ENCODE measurements at regions not wholly inside any gene's neighbourhood (a gene's known extent, or its start where the extent isn't known, plus 50 kb on each side); places are given as distances from the start of the nearest gene placed in this dataset.

- TF ChIP-seq CTCF (conservative IDR thresholded peaks at IDR 0.05) (no peak), ZFX (IDR thresholded peaks at IDR 0.05) (no peak)
Measured at GRCh38 chr2:226578879-226579278, 220.7 kb downstream of the IRS1 start.
